ENCODE measurements at regions not wholly inside any gene's neighbourhood (a gene's known extent, or its start where the extent isn't known, plus 50 kb on each side); places are given as distances from the start of the nearest gene placed in this dataset.
"Not testable (repeated sequence)": the region's sequence is repeated elsewhere in the genome, so short reads cannot be mapped to it uniquely, and the experiment has no call there.

DNA sequence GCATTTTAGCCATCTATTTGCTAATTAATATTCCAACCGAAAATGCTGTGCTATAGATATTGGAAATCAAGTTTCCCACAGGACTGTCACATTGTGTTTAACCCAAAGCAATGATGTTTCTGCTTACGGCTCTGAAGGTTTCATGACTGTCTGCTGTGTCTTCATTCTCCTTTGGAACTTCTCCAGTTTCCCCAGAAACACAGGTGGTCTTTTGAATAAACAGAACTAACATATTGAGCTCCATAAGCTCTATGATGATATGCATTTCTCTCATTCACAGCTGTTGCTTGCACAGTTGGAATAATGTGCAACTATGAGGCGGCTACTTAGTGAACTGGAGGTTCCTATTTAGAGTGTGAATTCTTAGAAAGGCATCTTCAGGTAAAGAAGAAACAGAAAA lies 266.0 kb upstream of the ID4 start:
- no peak for DNase-seq

- no peak for DNase-seq
Measured at GRCh38 chr6:19578481-19578880, 258.7 kb upstream of the ID4 start.

DNA sequence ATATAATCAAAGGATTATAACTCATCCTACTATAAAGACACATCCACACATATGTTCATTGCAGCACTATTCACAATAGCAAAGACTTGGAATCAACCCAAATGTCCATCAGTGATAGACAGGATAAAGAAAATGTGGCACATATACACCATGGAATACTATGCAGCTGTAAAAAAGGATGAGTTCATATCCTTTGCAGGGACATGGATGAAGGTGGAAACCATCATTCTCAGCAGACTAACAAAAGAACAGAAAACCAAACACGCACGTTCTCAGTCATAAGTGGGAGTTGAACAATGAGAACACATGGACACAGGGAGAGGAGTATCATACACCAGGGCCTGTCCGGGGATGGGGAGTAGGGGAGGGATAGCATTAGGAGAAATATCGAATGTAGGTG lies 253.0 kb upstream of the ID4 start:
- not testable (repeated sequence) for DNase-seq

DNA sequence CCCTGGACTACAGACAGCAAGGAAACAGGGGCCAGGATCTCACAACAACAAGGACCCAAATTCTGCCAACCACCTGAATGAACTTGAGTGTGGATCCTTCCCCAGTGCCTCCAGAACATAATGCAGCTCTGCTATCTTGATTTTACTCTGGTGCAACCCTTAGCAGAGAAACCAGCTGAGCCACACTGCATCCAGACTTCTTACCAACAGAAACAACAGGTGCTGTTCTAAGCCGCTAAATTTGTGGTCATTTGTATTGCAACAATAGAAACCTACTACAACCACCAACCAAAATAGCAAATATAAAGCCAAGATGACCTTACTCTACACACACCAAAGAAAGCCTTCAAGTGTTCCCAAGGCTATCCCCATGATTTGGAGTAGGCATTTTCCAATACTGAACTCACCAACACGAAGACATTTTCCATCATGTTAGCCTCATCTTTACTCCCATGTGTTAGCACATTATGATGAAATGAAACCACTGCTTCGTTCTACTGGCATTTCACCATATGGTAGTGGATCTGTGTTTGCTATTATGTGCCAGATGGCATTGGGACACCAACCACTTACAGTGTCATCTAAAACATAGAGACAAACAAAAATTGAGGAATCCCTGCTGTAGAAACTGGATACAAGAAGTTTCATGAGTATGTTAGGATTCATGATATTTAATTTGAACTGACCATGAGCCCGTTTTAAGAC lies 249.8 kb upstream of the ID4 start:
- DNase-seq = no peak

- DNase-seq = no peak
Measured at GRCh38 chr6:19590501-19591131, 246.6 kb upstream of the ID4 start.

DNA sequence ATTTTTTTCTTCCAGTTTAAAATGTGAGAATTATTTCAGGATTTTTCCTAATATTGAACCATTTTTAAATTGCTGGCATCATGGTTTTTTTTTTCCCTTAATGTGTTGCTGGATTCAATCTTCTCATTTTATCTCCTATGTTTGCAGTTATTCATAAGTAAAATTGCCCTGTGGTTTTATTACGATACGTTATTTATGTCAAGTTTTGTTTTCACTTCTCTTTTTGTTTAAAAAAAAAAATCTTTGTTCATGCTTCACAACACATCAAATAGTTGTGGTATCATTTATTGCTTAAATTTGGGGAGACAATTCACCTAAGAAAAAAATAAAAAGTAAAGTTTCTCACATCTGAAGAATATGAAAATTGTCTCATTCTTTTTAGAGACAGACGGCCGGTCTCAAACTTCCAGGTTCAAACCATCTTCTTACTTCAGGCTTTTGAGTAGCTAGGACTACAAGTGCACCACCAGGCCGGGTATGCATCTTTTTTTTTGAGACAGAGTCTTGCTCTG lies 239.3 kb upstream of the ID4 start:
- DNase-seq = no peak

DNA sequence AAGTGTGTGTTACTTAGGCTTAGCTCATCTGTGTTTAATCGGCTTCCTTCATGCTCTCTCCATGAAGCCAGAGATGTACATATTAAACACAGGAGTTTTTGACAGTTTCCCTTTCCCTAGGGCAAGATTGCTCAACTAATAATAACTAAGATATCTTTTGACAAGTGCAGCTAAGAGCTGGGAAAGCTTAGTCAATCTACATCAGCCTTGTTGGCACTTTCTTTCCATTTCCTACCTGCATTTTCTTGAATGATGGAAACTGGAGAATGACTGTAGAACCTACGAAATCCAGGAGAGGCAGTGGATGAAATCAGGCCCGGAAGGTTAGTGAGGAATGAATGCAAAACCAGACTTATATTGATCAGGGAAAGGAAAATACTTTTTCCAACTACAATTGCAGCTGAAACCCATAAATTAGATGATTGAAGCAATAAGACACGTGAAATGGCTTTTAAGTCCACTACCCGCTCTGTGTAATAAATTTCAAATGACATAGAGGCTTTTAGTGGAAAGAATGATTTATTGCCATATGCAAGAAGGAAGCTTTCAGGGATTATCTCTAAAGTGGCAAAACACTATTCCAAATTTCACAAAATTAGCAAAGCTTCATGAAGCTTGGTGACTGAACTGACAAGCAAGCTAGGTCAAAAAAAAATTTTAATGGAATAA lies 237.2 kb upstream of the ID4 start:
- no peak for DNase-seq

DNA sequence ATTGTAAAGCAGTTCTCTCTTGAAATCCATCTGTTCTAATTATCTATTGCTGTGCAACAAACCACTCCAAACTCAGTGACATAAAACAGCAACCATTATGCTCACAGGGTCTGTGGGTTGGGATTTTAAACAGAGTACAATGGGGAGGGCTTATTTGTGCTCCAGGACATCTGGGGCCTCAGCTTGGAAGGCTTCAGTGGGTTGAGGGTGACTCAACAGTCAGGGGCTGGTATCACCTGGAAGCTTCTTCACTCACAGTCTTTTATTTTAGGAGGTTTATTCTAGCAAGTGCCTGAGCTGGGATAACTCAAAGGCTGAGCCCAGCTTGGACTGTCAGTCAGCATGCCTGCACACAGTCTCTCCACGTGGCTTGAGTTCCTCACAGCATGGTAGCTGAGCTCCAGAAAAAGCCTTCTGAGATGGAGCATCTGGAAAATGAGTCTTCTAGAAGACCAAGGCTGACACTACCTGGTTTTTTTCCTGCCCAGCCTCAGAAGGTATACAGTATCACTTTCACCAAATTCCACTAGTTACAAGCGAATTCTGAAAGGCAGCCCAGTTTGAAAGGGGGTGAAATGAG lies 234.6 kb upstream of the ID4 start:
- no peak for DNase-seq

- DNase-seq = no peak
Measured at GRCh38 chr6:19603721-19604120, 233.4 kb upstream of the ID4 start.

DNA sequence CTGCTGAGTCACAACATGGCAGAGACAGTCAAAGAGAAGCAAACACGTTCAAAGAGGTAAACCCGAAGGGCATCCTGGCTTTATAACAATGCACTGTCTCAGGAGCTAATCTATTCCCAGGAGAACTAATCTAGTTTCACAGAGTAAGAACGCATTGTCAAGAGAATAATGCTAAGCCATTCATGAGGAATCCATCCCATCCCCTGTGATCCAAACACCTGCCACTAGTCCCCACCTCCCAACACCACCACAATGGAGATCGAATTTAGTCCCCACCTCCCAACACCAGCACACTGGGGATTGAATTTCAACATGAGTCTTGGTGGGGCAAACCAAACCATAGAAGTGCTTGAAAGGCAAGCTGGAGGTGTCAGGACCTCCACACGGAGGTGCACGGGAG lies 231.5 kb upstream of the ID4 start:
- DNase-seq = no peak

DNA sequence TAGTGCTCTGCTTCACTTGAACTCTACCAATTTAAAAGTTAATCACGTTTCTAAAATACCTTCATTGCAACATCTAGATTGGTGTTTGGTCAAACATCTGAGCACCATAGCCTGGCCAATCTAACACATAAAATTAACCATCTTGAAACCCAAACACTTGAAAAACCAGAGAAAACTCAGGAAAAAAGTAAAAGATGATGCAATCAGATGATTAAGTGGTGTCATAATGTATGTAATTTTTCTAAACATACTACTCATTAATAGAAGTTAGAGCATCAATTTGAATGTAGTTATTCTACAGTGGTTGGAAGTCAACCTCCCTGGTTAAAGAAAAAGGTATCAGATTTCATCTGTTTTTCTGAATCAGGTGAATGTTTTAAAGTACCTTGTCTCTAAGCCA lies 228.6 kb upstream of the ID4 start:
- DNase-seq = no peak

- no peak for DNase-seq
Measured at GRCh38 chr6:19609972-19610641, 227.1 kb upstream of the ID4 start.

DNA sequence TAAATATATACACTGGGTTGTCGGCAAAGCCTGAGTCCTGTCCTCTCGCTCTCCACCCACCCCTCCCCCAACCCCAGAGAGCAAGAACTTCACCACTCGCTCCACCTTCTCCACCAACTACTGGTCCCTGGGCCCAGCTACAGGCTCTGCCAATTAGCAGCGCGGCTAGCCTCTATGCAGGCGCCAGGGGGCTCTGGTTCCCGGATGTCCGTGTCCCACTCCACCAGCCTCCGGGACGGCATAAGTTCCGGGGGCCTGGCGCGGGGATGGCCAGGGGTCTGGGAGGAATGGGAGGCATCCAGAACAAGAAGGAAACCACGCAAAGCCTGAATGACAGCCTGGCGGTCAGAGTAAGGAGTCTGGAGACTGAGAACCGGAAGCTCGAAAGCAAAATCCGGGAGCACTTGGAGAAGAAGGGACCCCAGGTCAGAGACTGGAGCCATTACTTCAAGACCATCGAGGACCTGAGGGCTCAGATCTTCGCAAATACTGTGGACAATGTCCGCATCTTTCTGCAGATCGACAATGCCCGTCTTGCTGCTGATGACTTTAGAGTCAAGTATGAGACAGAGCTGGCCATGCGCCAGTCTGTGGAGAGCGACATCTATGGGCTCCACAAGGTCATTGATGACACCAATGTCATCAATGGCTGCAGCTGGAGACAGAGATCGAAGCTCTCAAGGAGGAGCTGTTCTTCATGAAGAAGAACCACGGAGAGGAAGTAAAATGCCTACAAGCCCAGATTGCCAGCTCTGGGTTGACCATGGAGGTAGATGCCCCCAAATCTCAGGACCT lies 224.3 kb upstream of the ID4 start:
- DNase-seq = not testable (repeated sequence)

DNA sequence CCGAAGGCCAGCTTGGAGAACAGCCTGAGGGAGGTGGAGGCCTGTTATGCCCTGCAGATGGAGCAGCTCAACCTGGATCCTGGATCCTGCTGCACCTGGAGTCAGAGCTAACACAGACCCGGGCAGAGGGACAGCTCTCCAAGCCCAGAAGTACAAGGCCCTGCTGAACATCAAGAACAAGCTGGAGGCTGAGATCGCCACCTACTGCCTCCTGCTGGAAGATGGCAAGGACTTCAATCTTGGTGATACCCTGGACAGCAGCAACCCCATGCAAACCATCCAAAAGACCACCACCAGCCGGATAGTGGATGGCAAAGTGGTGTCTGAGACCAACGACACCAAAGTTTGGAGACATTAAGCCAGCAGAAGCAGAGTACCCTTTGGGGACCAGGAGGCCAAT lies 223.5 kb upstream of the ID4 start:
- DNase-seq = no peak

- no peak for DNase-seq
Measured at GRCh38 chr6:19616022-19616421, 221.1 kb upstream of the ID4 start.

GRCh38 chr6:19632230-19632629 lies 204.9 kb upstream of the ID4 start:
- no peak for DNase-seq

DNA sequence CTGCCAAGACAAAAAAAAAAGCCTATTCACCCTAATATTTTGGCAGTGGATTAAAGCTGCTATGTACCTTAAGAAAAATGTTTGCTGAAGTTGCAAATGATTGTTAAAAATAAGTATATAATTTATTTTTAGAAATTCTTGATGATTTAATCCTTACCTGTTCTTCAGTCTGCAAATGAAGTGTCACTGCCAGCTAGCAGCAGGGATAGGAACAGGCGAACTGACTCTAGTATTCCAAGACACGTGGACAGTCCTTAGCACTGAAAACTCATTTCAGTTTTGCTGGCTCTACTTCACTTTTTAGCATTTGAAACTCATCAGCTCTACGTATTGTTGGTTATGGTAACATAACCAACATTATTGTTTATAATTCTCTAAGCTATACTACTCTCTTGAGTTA lies 204.4 kb upstream of the ID4 start:
- no peak for DNase-seq

- DNase-seq = no peak
Measured at GRCh38 chr6:19635728-19636127, 201.4 kb upstream of the ID4 start.

- DNase-seq = no peak
Measured at GRCh38 chr6:19637010-19637409, 200.2 kb upstream of the ID4 start.

GRCh38 chr6:19638931-19639330 lies 198.2 kb upstream of the ID4 start:
- no peak for DNase-seq

DNA sequence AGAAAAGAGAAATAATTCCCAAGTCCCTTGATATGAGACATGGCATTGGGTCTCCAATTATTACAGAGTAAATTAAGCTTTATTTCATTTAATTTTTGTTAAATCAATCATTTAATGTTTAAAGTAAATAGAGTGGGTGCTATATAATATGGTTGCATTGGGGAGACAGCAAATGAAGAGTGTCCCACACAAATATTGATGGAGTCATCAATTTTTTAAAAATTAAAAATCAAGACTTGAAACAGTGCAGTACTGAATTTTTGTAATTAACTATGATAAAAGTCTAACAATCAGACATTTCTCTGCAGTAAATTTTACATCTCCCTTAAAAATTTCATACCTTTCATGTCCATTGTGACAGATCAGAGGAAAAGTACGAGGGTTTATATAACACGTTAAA lies 193.9 kb upstream of the ID4 start:
- no peak for DNase-seq

DNA sequence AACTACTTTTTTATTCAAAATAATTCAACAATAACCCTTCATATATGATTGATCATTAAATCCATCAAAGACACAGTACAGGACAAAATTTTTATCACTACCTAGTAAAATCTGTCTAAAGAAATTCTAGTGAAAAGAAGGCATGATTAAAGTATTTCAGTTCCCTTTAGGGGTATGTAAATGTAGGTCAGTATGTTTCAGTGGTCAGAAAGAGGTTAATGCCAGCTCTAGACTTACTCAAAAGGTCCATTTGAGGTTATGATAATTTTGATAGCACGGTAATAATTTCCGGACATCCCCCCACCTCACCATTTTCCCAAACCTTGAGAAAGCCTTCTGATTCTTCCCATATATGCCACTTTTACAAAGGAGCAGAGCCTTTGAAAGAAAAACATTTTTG lies 193.5 kb upstream of the ID4 start:
- no peak for DNase-seq

Data from COR-L47 (cell line).